ENCODE measurements at regions not wholly inside any gene's neighbourhood (a gene's known extent, or its start where the extent isn't known, plus 50 kb on each side); places are given as distances from the start of the nearest gene placed in this dataset.
"Not testable (repeated sequence)": the region's sequence is repeated elsewhere in the genome, so short reads cannot be mapped to it uniquely, and the experiment has no call there.

- H3K27me3 ChIP-seq (ENCODE audit: insufficient read depth, low read depth, severe bottlenecking): no peaks in the 10 kb centered on the region
- H3K27ac ChIP-seq: no peak overlapping the region
- no peaks in the 10 kb centered on the region for H3K9me3 ChIP-seq (ENCODE audit: severe bottlenecking)
- no peaks in the 10 kb centered on the region for H3K36me3 ChIP-seq
- TF ChIP-seq CTCF (IDR thresholded peaks at IDR 0.05; ENCODE audit: low read depth, low read length): no peak
- H3K4me3 ChIP-seq (ENCODE audit: low read depth, low read length): no peak overlapping the region
- DNase-seq: no peak
These were observed 58.3 kb upstream of the MAP3K1 start for GRCh38 chr5:56757077-56757476.

GRCh38 chr5:56755036-56755555 lies 60.3 kb upstream of the MAP3K1 start:
- Histone ChIP-seq H3K4me3 (ENCODE audit: low read depth, low read length) (no peak overlapping the region), H3K9me3 (ENCODE audit: severe bottlenecking) (no peaks in the 10 kb centered on the region), H3K27me3 (ENCODE audit: insufficient read depth, low read depth, severe bottlenecking) (no peaks in the 10 kb centered on the region), H3K27ac (no peak overlapping the region), H3K36me3 (no peaks in the 10 kb centered on the region)
- no peak for DNase-seq
- TF ChIP-seq CTCF (IDR thresholded peaks at IDR 0.05; ENCODE audit: low read depth, low read length): no peak

GRCh38 chr5:56753588-56753987 lies 61.8 kb upstream of the MAP3K1 start:
- not testable (repeated sequence) for H3K9me3 ChIP-seq (ENCODE audit: severe bottlenecking); H3K27ac ChIP-seq; H3K36me3 ChIP-seq; DNase-seq; H3K4me3 ChIP-seq (ENCODE audit: low read depth, low read length); H3K27me3 ChIP-seq (ENCODE audit: insufficient read depth, low read depth, severe bottlenecking)

- H3K36me3 ChIP-seq: no peaks in the 10 kb centered on the region
- H3K27ac ChIP-seq: no peak overlapping the region
- no peak overlapping the region for H3K4me3 ChIP-seq (ENCODE audit: low read depth, low read length)
- no peak for DNase-seq
- H3K9me3 ChIP-seq (ENCODE audit: severe bottlenecking): no peaks in the 10 kb centered on the region
- TF ChIP-seq CTCF (IDR thresholded peaks at IDR 0.05; ENCODE audit: low read depth, low read length): no peak
- no peaks in the 10 kb centered on the region for H3K27me3 ChIP-seq (ENCODE audit: insufficient read depth, low read depth, severe bottlenecking)
These were observed 63.6 kb upstream of the MAP3K1 start for GRCh38 chr5:56751572-56752313.

GRCh38 chr5:56749842-56750241 lies 65.5 kb upstream of the MAP3K1 start:
- H3K36me3 ChIP-seq: no peaks in the 10 kb centered on the region
- TF ChIP-seq CTCF (IDR thresholded peaks at IDR 0.05; ENCODE audit: low read depth, low read length): no peak
- DNase-seq: no peak
- no peaks in the 10 kb centered on the region for H3K9me3 ChIP-seq (ENCODE audit: severe bottlenecking)
- no peak overlapping the region for H3K4me3 ChIP-seq (ENCODE audit: low read depth, low read length)
- no peak overlapping the region for H3K27ac ChIP-seq
- H3K27me3 ChIP-seq (ENCODE audit: insufficient read depth, low read depth, severe bottlenecking): no peaks in the 10 kb centered on the region

- TF ChIP-seq CTCF (IDR thresholded peaks at IDR 0.05; ENCODE audit: low read depth, low read length): no peak
- Histone ChIP-seq H3K27ac (no peak overlapping the region), H3K4me3 (ENCODE audit: low read depth, low read length) (no peak overlapping the region)
These were observed 68.6 kb upstream of the MAP3K1 start for GRCh38 chr5:56746553-56747339.

More at GRCh38 chr5:56746553-56747339, 68.6 kb upstream of the MAP3K1 start:
- Histone ChIP-seq H3K36me3 (no peaks in the 10 kb centered on the region), H3K27me3 (ENCODE audit: insufficient read depth, low read depth, severe bottlenecking) (no peaks in the 10 kb centered on the region), H3K9me3 (ENCODE audit: severe bottlenecking) (no peaks in the 10 kb centered on the region)
- no peak for DNase-seq
